CD1c-positive myeloid dendritic cell (primary cell): ENCODE measurements at regions not wholly inside any gene's neighbourhood (a gene's known extent, or its start where the extent isn't known, plus 50 kb on each side); places are given as distances from the start of the nearest gene placed in this dataset.
"Not testable (repeated sequence)": the region's sequence is repeated elsewhere in the genome, so short reads cannot be mapped to it uniquely, and the experiment has no call there.

ENCODE experiments used
- DNase-seq: peaks from one replicate; pipeline ENCODE4 v3.0.0-alpha.2; 2016; ENCODE audit errors: extremely low spot score

DNA sequence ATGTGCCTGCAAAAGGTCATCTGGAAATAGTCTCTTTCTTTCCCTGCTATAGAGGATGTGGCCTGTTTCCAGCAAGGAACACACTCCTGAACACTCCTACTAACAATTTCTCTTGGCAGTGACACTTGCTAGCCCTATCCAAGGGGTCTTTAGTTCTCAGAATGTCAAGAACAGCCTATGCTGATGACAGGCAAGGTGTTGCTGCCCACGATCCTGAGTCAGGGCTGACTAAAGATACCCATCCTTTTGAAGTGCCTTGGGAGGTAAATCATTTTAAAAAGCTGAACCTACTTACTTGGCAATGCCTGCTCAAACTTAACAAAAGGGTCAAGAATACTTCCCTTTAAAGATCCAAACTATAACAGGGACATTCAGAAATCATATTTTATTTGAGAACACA, 1146.4 kb downstream of the VRK1 start:
- DNase-seq = no peak

DNA sequence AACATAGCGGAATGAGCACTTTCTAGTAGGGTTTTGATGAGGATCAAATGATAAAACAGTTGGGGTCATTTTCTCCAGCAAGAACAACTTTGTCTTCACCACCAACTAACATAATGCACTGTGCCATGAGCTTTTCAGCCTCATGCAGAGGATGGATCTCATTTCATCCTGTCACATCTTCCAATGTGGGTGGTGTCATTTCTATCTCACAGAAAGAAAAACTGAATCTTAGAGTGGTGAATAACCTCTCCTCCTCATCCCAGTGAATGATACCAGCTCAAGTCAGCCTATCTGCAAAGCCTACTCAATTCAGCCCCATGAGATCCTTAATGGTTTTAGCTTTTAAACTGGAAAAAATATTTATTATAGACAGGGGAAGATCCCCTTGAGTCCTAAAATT, 1147.2 kb downstream of the VRK1 start:
- DNase-seq = no peak

DNA sequence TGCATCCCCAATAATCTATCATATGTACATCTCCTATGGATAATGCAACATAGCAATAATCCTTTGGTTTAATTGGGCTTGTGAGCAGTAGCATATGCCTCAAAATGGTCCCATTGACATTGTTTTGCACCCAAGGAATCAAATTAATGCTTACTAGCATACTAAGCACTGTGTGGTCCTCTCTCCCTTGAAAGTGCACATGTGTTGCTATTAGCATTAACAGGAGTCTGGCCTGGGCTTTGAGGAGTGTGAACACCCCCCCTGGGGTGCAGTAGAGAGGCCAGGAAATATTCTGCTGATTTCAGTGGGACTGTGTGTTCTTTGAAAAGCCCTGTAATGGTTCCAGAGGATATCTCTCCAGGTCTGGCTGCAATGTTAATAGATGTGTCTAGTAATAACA, 1148.4 kb downstream of the VRK1 start:
- no peak for DNase-seq

DNA sequence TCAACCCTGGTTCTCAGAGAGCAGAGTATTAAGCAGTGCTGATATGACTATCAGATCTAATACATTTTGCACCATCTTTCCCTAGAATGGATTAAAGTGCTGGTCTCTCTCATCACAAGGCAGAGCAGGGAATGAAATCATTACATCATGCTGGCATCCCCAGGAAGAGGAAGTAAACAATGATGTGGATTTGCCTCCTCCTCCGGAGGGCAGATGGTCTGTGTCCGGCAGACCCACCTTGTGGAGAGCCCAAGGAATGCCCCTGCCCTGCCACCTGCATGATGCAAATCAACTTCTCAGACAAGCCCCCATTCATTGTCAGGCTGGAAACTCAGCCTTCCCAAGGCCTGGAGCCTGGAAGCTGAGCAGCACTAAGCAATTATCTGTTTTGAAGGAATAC, 1149.1 kb downstream of the VRK1 start:
- DNase-seq = no peak

DNA sequence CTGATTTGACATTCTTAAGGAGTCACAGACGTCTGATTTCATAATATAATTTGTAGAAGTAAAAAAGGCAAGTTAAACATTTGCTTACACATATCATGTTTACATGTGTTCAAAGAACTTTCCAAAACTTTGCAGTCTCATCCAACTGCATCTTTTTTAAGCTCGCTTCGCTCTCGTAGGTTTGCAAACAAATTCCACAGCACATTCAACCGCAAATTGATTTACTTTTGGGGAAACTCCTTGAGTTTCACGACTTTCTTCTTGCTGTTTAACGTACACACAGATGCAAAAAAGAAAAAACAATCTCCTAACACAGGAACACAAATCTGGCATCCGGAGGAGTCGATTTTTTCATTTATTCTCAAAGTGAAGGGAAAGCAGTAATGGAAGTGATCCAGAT, 1149.5 kb downstream of the VRK1 start:
- no peak for DNase-seq

DNA sequence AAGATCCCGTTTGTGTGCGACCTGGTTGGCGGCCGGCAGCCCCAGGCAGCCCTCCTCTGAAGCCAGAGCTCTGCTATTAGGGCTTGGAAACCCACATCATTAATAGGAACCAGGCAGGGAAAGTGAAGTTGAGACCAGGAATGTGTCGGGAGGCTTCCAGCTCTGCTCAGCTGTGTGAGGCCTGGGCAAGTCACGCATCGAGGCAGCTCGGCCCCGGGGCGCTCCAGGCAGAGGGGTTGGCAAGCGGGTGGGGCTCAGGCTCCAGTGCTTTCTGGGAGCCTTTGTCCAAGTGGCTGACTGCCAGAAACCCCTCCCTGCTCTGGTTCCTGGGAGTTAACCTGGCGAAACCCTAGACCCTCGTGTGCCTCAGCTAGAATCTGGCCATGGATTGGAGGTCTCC, 1151.7 kb downstream of the VRK1 start:
- no peak for DNase-seq

DNA sequence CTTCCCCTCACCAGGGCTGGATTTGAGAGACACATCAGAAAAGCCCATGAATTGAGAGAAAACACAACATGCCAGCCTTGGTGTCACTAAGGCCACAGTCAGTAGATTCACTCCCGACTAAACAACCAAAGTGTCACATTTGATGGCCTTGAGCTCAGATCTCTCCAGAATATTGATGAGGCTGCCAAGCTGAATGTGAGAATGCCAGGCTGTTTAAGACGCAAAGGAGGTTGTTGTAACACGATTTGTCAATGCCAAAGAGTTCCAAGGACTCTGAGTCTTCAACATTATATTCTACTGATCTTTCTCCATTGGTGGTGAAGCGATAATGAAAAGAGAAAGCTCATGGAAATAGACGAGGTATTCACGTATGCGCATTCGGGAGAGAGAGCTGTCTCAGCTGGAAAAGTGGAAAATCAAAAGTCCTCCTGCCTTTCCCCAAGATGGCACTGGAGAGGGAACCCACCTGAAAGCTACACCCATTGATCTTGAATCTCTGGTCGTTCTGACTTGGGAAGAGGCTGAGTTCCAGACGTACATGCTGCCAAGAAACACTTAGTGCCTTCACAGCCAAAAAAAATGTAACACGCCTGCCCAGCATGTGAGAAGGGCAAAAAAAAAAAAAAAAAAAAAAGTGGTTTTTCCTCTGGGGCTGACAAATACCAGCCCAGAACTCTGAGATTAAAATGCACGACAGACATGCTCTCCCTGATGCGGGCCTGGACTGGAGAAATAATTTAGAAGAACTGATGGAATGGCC, 1159.6 kb downstream of the VRK1 start:
- DNase-seq = no peak

DNA sequence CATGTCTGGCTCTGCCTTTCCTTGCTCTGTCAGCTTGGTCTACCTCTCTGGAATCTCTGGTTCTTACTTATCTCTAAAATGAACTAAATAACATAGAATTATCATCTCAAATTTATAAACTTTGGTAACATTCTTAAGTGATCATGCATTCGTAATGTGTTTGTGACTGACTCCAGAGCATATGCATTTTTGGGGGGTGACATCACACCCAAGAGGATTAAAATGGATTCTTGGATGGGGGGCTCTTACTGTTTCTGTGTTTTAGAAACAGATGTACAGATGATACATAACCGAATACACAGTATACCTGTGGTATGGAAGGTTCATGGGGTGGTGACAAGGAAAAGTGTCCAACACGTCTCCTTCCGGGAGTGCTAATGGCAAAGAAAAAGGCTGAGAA, 1162.1 kb downstream of the VRK1 start:
- no peak for DNase-seq

DNA sequence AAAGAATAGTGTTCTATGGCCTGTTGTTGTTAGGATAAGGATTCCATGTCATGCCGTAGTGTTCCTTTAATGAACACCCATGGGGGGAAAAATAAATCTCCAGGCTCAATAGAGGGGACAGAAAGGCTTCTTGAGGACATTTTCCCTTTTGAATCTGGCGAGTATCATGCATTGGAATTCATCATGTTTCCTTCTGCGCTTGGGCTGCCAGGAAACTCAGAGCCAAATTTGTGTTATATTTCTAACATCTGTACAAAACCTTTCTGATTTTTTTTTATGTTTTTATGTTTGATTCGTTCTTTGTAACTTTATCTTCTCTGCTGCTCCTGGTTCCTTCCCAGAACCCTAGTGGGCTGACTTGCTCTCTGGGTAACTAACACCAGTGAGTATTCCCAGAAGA, 1163.3 kb downstream of the VRK1 start:
- DNase-seq = no peak

DNA sequence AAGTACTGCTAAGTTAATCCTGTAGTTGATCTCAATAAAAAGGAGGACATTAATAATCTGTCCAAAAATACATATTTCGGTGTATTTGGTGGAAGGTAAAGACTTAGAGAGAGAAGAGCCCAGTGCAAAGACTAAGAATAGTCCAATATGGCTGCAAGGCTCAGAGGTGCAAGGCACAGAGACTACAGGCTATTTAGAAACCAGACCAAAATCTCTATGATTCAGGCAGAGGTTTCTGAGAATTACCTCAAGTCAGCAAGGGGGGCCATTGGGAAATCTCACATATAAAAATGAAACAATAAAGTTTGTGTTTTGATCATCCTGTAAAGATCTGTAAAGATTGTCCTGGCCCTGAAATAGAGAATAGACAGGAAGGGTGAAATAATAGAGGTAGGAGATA, 1173.0 kb downstream of the VRK1 start:
- DNase-seq = no peak

DNA sequence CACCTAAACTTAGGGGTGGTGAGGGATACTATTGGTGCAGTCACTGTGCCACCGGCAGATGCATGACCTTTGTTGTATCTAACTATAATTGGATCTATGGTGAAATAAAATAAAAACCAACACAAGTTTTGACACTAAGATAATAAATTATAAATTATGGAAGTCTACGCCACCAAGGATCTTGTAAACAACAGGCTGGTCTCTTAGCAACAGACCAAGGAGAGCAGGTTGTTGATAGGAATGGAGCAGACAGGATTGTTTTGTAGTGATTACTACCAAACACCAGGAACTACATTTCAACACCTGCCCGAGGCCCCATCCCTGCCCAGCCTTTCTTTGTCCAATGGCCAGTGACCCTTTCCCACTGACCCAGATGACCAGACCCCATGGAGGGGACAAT, 1178.0 kb downstream of the VRK1 start:
- DNase-seq = no peak

DNA sequence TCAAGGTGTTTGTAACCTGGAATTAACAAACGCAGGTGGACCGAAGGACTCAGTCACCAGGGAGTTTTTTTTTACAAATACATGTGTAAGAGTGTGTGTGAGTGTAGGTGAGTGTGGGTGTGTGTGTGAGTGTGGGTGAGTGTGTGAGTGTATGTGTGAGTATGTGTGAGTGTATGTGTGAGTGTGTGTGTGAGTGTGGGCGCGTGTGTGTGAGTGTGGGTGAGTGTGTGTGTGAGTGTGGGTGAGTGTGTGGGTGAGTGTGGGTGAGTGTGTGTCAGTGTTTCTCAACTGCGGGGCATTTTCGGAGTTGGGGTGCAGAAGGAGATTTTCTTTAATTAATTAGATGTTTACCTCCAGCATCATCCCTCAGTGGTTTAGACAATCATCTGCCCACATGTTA, 1178.8 kb downstream of the VRK1 start:
- no peak for DNase-seq

DNA sequence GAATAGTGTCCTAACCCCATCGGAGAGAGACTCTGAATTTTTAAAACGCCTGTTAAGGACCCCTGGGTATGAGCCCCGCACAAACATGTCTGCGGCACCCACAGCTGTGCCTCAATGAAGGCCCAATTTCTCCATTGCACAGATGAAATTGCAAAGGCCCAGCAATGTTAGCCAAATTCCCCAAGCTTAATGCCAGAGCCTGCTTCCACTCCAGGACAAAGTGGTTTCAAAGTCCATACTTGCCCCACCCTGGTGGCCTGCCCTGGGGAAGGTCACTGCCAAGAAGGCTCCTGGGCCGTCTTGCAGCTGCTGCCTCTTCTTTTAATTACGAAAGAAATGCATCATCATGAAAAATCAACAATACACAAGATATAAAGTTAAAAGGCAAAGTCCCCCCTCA, 1179.7 kb downstream of the VRK1 start:
- DNase-seq = no peak

DNA sequence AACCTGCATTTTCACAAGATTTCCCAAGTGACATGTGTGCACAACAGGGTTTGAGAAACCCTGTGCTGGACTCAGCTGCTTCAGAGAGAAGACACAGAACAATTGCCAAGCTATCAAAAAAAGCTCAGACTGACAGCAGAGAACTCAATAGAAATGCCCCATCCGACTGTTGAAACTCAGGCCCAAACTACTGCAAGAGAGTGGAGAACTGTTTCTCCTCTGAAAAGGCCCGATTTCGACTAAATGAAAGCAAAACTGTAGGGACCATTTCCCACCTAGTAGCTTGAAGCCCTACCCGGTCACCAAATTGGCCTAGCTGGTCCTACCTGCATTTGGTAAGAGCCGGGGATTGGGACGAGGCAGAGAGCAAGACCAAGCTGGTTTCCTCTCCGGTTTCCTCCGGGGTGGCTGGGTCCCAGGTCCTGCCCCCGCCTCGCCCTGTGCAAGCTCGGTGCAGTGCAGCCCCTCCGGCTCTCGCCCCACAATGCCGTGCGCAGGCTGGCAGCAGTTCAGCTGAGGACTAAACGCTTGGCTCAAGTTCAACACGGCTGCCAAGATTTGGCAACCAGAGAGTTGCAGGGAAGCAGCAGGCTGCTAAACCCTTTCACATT, 1180.6 kb downstream of the VRK1 start:
- DNase-seq = peak; percentile 35

DNA sequence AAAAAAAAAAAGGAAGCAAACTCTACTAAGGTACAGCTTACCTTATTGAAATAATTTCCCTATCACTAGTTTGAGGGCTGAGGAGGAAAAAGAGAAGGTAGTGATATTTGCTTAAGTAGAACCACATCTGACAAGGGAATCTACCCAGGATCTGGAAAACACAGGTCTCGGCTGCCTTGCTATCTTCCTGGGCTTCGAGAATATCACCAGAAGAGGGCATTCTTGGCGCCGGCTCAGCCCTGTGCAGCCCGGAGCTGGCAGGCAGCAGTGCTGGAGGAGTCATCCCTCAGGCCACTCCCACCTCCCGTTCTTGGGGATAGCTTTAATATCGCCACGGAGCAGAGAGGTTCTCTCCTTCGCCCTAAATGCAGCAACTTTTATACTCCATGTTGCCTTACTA, 1181.2 kb downstream of the VRK1 start:
- DNase-seq = peak; percentile 3

DNA sequence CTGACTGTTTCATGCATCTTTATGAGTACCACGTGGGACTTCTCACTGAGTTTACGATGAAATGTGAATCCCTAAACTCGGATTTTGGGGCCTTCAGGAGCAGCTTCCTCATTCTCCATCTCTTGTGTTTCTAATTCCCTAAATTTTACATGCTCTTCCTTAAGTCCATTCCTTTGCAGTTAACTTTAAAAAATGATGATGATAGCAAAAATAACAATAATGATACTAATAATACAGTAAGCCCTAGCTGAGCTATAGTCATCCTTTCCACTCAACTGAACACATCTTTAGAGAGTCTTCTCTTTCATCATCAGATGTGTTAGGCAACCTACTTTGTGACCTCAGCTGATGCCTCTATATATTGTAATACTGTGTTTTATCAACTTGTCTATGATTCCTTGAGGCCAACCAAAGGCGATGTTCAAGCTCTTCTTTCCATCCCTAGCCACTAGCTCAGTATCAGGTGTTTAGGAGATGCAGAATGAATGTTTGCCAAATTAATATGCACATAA, 1196.4 kb downstream of the VRK1 start:
- DNase-seq = no peak

DNA sequence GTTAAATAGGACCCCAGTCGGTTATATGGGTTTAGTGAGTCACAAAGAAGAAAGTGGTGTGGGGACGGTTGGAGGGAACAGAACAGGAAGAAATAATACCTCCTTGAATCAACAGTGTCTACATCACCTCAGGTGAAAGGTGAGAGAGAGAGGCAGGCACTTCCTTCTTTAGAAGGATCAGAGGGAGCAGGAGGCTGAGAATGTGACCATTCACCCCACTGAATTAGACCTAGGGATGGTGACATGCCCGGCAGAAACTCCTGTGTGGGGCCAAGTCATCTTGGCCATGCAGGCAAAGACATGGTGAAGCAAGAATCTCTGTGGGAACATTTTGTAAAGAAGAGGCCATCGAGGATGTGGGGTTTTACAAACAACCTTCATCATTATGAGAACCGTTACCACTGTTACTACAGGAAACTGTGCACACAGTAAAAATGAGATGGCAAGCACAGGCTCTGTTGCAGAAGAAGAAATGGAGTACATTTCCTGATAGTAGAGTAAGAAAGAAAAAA, 1196.9 kb downstream of the VRK1 start:
- DNase-seq = no peak

DNA sequence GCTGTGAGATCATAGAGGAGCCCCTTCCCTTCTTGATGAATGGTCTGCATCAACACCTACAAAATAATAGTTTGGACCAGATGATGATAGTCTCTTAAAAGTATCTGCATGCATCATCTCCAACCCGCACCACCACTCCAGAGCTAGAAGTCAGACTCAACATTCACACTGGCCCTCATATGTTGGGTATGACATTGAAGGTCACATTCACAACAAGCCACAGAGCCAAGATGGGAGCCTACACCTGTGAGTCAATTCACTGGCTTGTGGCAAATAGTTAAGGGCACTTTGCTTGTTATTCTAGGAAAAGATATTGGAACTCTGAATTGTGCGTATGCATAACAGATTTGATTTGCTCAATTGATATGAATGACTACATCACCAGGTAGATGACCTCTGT, 1197.9 kb downstream of the VRK1 start:
- DNase-seq = no peak

DNA sequence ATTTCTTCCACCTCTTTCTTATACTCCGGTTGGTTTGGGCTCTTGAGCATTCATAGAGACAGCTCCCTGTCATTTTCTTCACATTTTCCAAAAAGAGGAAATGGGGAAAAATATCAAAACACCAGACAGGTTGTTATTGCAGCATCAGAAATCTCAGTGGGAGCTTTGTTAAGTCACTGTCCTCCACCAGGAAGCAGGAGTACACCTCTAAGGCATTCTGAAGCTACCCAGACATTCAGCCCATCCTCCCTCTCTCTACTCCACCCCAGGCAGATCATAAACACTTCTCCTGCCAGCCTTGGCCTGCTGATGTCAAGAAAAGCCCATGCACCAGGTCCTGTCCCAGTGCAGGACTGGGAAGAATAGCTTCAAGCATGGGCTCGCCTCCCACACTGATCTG, 1198.3 kb downstream of the VRK1 start:
- DNase-seq = no peak

DNA sequence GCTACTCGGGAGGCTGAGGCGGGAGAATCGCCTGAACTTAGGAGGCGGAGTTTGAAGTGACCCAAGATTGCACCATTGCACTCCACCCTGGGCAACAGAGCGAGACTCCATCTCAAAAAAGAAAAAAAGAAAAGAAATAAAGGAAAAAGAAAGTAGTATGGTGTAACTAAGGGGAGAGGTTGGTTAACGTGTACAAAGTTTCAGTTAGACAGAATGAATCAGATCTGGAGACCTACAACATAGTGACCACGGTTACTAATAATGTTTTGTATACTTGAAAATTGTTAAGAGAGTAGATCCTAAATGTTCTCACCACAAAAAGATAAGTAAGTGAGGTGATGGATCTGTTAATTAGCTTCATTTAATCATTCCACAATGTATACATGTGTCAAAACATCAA, 1208.8 kb downstream of the VRK1 start:
- DNase-seq = no peak

DNA sequence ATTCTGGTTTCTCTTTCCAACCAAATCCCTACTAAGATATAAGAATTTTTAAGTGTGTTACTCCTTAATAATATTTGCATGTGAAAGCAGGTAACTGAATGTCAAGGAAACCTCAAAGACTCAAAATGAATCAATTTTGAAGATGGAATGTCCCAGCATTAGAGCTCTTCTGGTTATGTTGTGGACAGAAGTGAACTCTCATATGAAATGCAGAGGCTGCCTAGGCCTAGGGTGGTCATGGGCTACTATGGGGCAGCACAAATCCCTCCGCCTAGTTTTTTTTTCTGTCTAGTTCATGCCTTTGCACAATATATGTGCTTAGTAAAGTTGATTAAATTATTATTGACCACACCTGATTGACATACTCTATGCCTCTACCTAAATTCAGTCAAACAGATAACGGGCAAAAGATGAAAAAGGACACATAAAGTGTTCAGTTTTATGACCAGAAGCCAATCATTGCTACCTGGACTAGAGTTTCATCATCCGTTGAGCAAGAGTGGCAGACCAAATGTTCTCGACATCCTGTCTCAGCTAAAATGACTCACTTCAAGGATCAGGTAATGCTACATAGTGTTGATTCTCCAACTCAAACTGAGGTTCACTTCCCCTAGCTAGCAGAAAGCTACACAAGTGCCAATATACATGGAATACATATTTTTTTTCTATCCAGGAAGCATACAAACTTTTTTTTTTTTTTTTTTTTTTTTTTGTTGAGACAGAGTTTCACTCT, 1211.4 kb downstream of the VRK1 start:
- DNase-seq = no peak

DNA sequence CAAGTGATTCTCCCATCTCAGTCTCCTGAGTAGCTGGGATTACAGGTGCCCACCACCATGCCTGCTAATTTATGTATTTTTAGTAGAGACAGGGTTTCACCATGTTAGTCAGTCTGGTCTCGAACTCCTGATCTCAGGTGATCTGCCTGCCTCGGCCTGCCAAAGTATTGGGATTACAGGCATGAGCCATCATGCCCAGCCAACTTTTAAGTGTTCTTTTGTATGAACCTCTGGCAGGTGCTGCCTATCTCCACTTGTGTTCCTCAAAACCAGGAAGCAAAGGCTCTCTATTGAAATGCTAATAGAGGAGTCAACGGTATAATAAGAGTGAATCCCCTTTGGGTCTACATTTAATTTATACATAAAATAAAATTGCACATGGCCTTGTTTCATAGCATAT, 1212.0 kb downstream of the VRK1 start:
- not testable (repeated sequence) for DNase-seq

DNA sequence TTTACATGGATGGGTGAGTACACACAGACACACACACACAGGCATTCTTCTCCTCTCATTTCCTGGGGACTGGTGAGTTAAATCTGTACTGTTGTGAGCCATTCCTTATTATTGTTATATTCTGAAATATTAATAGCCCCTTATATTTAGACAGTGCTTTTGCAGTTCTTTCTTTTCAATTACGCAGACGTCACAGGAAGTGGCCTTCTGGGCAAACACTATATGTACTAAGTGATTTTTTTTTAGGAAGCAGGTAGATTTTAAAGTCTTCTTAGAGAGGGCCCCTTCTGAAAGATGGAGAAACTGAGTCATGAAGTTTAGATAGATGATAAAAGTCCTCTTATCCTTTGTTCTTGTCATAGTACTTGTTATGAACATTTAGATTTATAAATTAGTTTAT, 1213.6 kb downstream of the VRK1 start:
- no peak for DNase-seq
